IMR-90 (cell line): ENCODE measurements at regions not wholly inside any gene's neighbourhood (a gene's known extent, or its start where the extent isn't known, plus 50 kb on each side); places are given as distances from the start of the nearest gene placed in this dataset.

Experiments used
- ATAC-seq: fragments of 200-7000 bp; cut with Tn5 transposase; 2 replicates; pipeline ENCODE4 v1.9.1; 2020; ENCODE audit warnings: low read depth, mild to moderate bottlenecking, moderate library complexity
- BruUV-seq: library from RNA; stranded (reverse); fragments of 400-500 nt; replicated peaks from 2 replicates; lab custom pipeline; 2021; lab: Mats Ljungman, UMichigan
- CTCF ChIA-PET: fragments of 300-600 bp; formaldehyde crosslinking; extraction: SDS; loops from one replicate; lab custom pipeline; 2021; ENCODE audit warnings: antibody characterized with exemption; lab: Yijun Ruan, JAX
- POLR2A ChIA-PET: fragments of 300-600 bp; sonication (Branson Sonifier 250); formaldehyde crosslinking; loops from one replicate; lab custom pipeline; 2022; ENCODE audit warnings: antibody characterized with exemption; ENCODE audit not compliant: unreplicated experiment; lab: Charles Lee
- DNase-seq: peaks from one replicate; pipeline ENCODE4 v3.0.0; 2013
- H2AFZ ChIP-seq: replicated peaks from 2 replicates; pipeline ENCODE3; 2013; ENCODE audit warnings: low read length, mild to moderate bottlenecking; ENCODE audit not compliant: poor library complexity
- H2AK5ac ChIP-seq: 2 replicates; pipeline ENCODE4 v1.6.1; 2013; ENCODE audit warnings: low read depth, low read length, inconsistent platforms
- H2AK9ac ChIP-seq: replicated peaks from 2 replicates; pipeline ENCODE3; 2013; ENCODE audit warnings: mild to moderate bottlenecking, low read depth, low read length, moderate library complexity; ENCODE audit not compliant: poor library complexity
- H2BK120ac ChIP-seq: 2 replicates; pipeline ENCODE4 v1.6.1; 2013; ENCODE audit warnings: low read depth, low read length, inconsistent platforms
- H2BK15ac ChIP-seq: 3 replicates; pipeline ENCODE4 v1.6.1; 2013; ENCODE audit warnings: low read depth, low read length, inconsistent platforms
- H2BK20ac ChIP-seq: 2 replicates; pipeline ENCODE4 v1.6.1; 2013; ENCODE audit warnings: low read depth, mild to moderate bottlenecking, inconsistent platforms, low read length, moderate library complexity
- H2BK5ac ChIP-seq: 2 replicates; pipeline ENCODE4 v1.6.1; 2013; ENCODE audit warnings: mild to moderate bottlenecking, low read depth, low read length, inconsistent platforms; ENCODE audit not compliant: poor library complexity, severe bottlenecking
- H3K14ac ChIP-seq: replicated peaks from 2 replicates; pipeline ENCODE4 v1.6.1; 2013; ENCODE audit warnings: low read depth, low read length, inconsistent platforms
- H3K18ac ChIP-seq: 2 replicates; pipeline ENCODE4 v1.6.1; 2013; ENCODE audit warnings: low read depth, low read length, control low read depth
- H3K23ac ChIP-seq: 2 replicates; pipeline ENCODE4 v1.6.1; 2013; ENCODE audit warnings: low read depth, low read length, inconsistent platforms
- H3K27ac ChIP-seq: 2 replicates; pipeline ENCODE4 v1.5.1; 2013; ENCODE audit warnings: mild to moderate bottlenecking, control low read depth, low read length; ENCODE audit not compliant: insufficient read depth
- H3K27me3 ChIP-seq: 2 replicates; pipeline ENCODE4 v1.6.1; 2013; ENCODE audit warnings: low read length; ENCODE audit not compliant: control insufficient read depth, insufficient read depth
- H3K36me3 ChIP-seq: 2 replicates; pipeline ENCODE4 v1.6.1; 2013; ENCODE audit warnings: low read length, mixed read lengths; ENCODE audit not compliant: control insufficient read depth, insufficient read depth
- H3K4ac ChIP-seq: 2 replicates; pipeline ENCODE4 v1.6.1; 2013; ENCODE audit warnings: low read depth, low read length, inconsistent platforms
- H3K4me1 ChIP-seq: 2 replicates; pipeline ENCODE4 v1.6.1; 2013; ENCODE audit warnings: low read length, mixed read lengths; ENCODE audit not compliant: control insufficient read depth, insufficient read depth
- H3K4me2 ChIP-seq: 2 replicates; pipeline ENCODE4 v1.6.1; 2013; ENCODE audit warnings: low read depth, mild to moderate bottlenecking, control low read depth, low read length, moderate library complexity
- H3K4me3 ChIP-seq: 2 replicates; pipeline ENCODE4 v1.5.1; 2013; ENCODE audit warnings: low read depth, mild to moderate bottlenecking, control low read depth, low read length, moderate library complexity; ENCODE audit not compliant: insufficient read depth
- H3K56ac ChIP-seq: 2 replicates; pipeline ENCODE4 v1.6.1; 2013; ENCODE audit warnings: low read length, inconsistent platforms; ENCODE audit not compliant: insufficient read depth; ENCODE audit errors: extremely low read depth
- H3K79me1 ChIP-seq, 2 experiments: 2 replicates each; pipeline ENCODE4 v1.6.1; 2013; ENCODE audit warnings: low read length in 2 of 2, inconsistent platforms in 1 of 2, low read depth in 1 of 2
- H3K9ac ChIP-seq: 2 replicates; pipeline ENCODE4 v1.6.1; 2013; ENCODE audit warnings: low read depth, low read length, control low read depth
- H3K9me1 ChIP-seq: 2 replicates; pipeline ENCODE4 v1.6.1; 2013; ENCODE audit warnings: low read length, inconsistent platforms; ENCODE audit not compliant: insufficient read depth
- H3K9me3 ChIP-seq: 2 replicates; pipeline ENCODE4 v1.6.1; 2013; ENCODE audit warnings: low read length; ENCODE audit not compliant: control insufficient read depth, insufficient read depth
- H4K20me1 ChIP-seq: 2 replicates; pipeline ENCODE4 v1.6.1; 2013; ENCODE audit warnings: low read length, inconsistent platforms; ENCODE audit not compliant: insufficient read depth
- H4K5ac ChIP-seq: 2 replicates; pipeline ENCODE4 v1.6.1; 2013; ENCODE audit warnings: mild to moderate bottlenecking, low read depth, low read length, control low read depth
- H4K8ac ChIP-seq, 2 experiments: 2 replicates each; pipeline ENCODE4 v1.6.1; 2013; ENCODE audit warnings: low read depth in 2 of 2, low read length in 2 of 2, control low read depth in 1 of 2, inconsistent platforms in 1 of 2
- H4K91ac ChIP-seq: 2 replicates; pipeline ENCODE4 v1.6.1; 2013; ENCODE audit warnings: low read depth, low read length, inconsistent platforms; ENCODE audit not compliant: insufficient read depth
- BHLHE40 ChIP-seq: fragments of 150-350 bp; IDR thresholded peaks from 2 replicates; pipeline ENCODE4 v1.6.1; 2016; ENCODE audit warnings: mild to moderate bottlenecking, low read depth, low read length
- CEBPB ChIP-seq: IDR thresholded peaks from 2 replicates; pipeline ENCODE4 v1.6.1; 2012; ENCODE audit warnings: low read depth, low read length, improper control_type of control experiment
- CHD1 ChIP-seq: IDR thresholded peaks from 2 replicates; pipeline ENCODE4 v1.6.1; 2012; ENCODE audit warnings: low read depth, low read length, improper control_type of control experiment
- ELK1 ChIP-seq: fragments of 150-350 bp; IDR thresholded peaks from 2 replicates; pipeline ENCODE4 v1.6.1; 2016; ENCODE audit warnings: low read depth, mild to moderate bottlenecking, low read length, moderate library complexity, borderline replicate concordance
- FOS ChIP-seq: fragments of 150-350 bp; IDR thresholded peaks from 2 replicates; pipeline ENCODE4 v1.6.1; 2016; ENCODE audit warnings: low read depth, low read length
- MAFK ChIP-seq: IDR thresholded peaks from 2 replicates; pipeline ENCODE4 v1.6.1; 2012; ENCODE audit warnings: low read depth, low read length, improper control_type of control experiment
- MAZ ChIP-seq: IDR thresholded peaks from 2 replicates; pipeline ENCODE4 v1.6.1; 2012; ENCODE audit warnings: low read depth, mild to moderate bottlenecking, low read length, improper control_type of control experiment, moderate library complexity, borderline replicate concordance
- MXI1 ChIP-seq: IDR thresholded peaks from 2 replicates; pipeline ENCODE4 v1.6.1; 2012; ENCODE audit warnings: low read depth, mild to moderate bottlenecking, low read length, moderate library complexity, borderline replicate concordance
- NFE2L2 ChIP-seq: fragments of 150-350 bp; IDR thresholded peaks from 2 replicates; pipeline ENCODE4 v1.6.1; 2016; ENCODE audit warnings: low read depth, mild to moderate bottlenecking, low read length
- POLR2A ChIP-seq: IDR thresholded peaks from 2 replicates; pipeline ENCODE4 v1.6.1; 2012; ENCODE audit warnings: mild to moderate bottlenecking, low read depth, low read length
- RAD21 ChIP-seq: IDR thresholded peaks from 2 replicates; pipeline ENCODE4 v1.6.1; 2012; ENCODE audit warnings: low read length, improper control_type of control experiment
- RCOR1 ChIP-seq: IDR thresholded peaks from 2 replicates; pipeline ENCODE4 v1.6.1; 2012; ENCODE audit warnings: mild to moderate bottlenecking, low read length, improper control_type of control experiment; ENCODE audit not compliant: insufficient replicate concordance
- RFX5 ChIP-seq: IDR thresholded peaks from 2 replicates; pipeline ENCODE4 v1.8.0; 2012; ENCODE audit warnings: low read depth, mild to moderate bottlenecking, low read length, moderate library complexity
- SMC3 ChIP-seq: fragments of 150-350 bp; IDR thresholded peaks from 2 replicates; pipeline ENCODE4 v1.6.1; 2016; ENCODE audit warnings: low read depth, mild to moderate bottlenecking, antibody characterized with exemption, low read length, moderate library complexity
- USF2 ChIP-seq: fragments of 150-350 bp; IDR thresholded peaks from 2 replicates; pipeline ENCODE4 v1.6.1; 2017; ENCODE audit warnings: mild to moderate bottlenecking, antibody characterized with exemption, low read length, low read depth
- WGBS, 2 experiments: methylation state at CpG; one replicate each; pipeline versions ENCODE4 v1.1.5 to v1.1.7; 2013; ENCODE audit warnings: missing lambda C conversion rate in 2 of 2; ENCODE audit not compliant: insufficient read length in 1 of 2; ENCODE audit errors: extremely low coverage in 2 of 2; 5-methylcytosine and 5-hydroxymethylcytosine counted together
- dilution Hi-C: fragments of 300-500 bp; cut with HindIII; formaldehyde crosslinking; loops from one replicate; pipeline ENCODE4 v1.14.3; 2018; ENCODE audit warnings: low sequenced_read_pairs; ENCODE audit not compliant: unreplicated experiment
- in situ Hi-C: fragments of 300-500 bp; cut with MboI; formaldehyde crosslinking; loops from 3 replicates; pipeline ENCODE4 v1.14.3; 2019; ENCODE audit warnings: low sequenced_read_pairs, inconsistent platforms, mixed read lengths
- intact Hi-C: fragments of 100-400 bp; cut with micrococcal nuclease; formaldehyde crosslinking; loops from 2 replicates; pipeline ENCODE4 v1.10.0; 2022
- TF ChIP-seq, protein P1 (sequence below): conservative IDR thresholded peaks from 2 replicates; pipeline ENCODE4 v1.5.1; 2012; ENCODE audit warnings: mild to moderate bottlenecking, low read depth, low read length, improper control_type of control experiment

- in situ Hi-C loops, result loop anchor here (5.0 kb wide), 1 partner anchor 254 kb away; the partner anchor contains the start of gene SPRY1
- no CpG with 5 or more reads among the region's 2 CpGs for WGBS, 2 experiments
- POLR2A ChIA-PET, result no interaction called here
Measured at GRCh38 chr4:123651066-123651465, 254.5 kb downstream of the SPRY1 start.

More at GRCh38 chr4:123651066-123651465, 254.5 kb downstream of the SPRY1 start:
- no peak overlapping the region for H3K4me2 ChIP-seq
- no peaks in the 10 kb centered on the region for H3K79me1 ChIP-seq
- no peaks in the 10 kb centered on the region; the same call in 1 of the 2 replicates for H3K9me1 ChIP-seq
- DNase-seq (no peak), ATAC-seq (no peak)
- TF ChIP-seq CEBPB (no peak), CHD1 (no peak), USF2 (no peak), SMC3 (no peak), MAZ (no peak), RFX5 (no peak), BHLHE40 (no peak), RCOR1 (no peak), MXI1 (no peak), NFE2L2 (no peak), MAFK (no peak), POLR2A (no peak), ELK1 (no peak), RAD21 (no peak), FOS (no peak)
- TF ChIP-seq, protein P1, sequence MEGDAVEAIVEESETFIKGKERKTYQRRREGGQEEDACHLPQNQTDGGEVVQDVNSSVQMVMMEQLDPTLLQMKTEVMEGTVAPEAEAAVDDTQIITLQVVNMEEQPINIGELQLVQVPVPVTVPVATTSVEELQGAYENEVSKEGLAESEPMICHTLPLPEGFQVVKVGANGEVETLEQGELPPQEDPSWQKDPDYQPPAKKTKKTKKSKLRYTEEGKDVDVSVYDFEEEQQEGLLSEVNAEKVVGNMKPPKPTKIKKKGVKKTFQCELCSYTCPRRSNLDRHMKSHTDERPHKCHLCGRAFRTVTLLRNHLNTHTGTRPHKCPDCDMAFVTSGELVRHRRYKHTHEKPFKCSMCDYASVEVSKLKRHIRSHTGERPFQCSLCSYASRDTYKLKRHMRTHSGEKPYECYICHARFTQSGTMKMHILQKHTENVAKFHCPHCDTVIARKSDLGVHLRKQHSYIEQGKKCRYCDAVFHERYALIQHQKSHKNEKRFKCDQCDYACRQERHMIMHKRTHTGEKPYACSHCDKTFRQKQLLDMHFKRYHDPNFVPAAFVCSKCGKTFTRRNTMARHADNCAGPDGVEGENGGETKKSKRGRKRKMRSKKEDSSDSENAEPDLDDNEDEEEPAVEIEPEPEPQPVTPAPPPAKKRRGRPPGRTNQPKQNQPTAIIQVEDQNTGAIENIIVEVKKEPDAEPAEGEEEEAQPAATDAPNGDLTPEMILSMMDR, result no peak
- dilution Hi-C loops, result no loop called here
- intact Hi-C loops, result no loop called here
- CTCF ChIA-PET, result interaction anchor here (1.1 kb wide), 1 partner anchor 9 kb away, joined by 3 read pairs; no protein-coding TSS in a partner anchor
- H3K9ac ChIP-seq, result no peak overlapping the region
- no peaks in the 10 kb centered on the region for H3K36me3 ChIP-seq
- no peak overlapping the region for H3K23ac ChIP-seq
- no peaks in the 10 kb centered on the region for H4K20me1 ChIP-seq
- H2BK5ac ChIP-seq, result no peak overlapping the region
- no peak overlapping the region for H4K8ac ChIP-seq
- no peak overlapping the region for H3K14ac ChIP-seq
- H2BK15ac ChIP-seq, result no peak overlapping the region
- H3K27ac ChIP-seq, result no peak overlapping the region
- H3K18ac ChIP-seq, result no peak overlapping the region
- no peak overlapping the region for H2AFZ ChIP-seq
- no peak overlapping the region for H4K91ac ChIP-seq
- H3K27me3 ChIP-seq, result no peaks in the 10 kb centered on the region
- no peak overlapping the region for H4K5ac ChIP-seq
- H3K9me3 ChIP-seq, result no peaks in the 10 kb centered on the region
- H2BK20ac ChIP-seq, result no peak overlapping the region
- no peak overlapping the region for H3K56ac ChIP-seq
- no peak overlapping the region for H2BK120ac ChIP-seq
- no TSS peak for BruUV-seq
- no peak overlapping the region for H2AK5ac ChIP-seq
- H3K4me1 ChIP-seq, result peaks cover 6% of the 10 kb centered on the region
- H2AK9ac ChIP-seq, result no peak overlapping the region
- 0 out of 2 replicates have a peak overlapping the region, but pooled peaks have one; percentile 5 for H3K4ac ChIP-seq
- no peak overlapping the region for H3K4me3 ChIP-seq
